ENCODE measurements at regions not wholly inside any gene's neighbourhood (a gene's known extent, or its start where the extent isn't known, plus 50 kb on each side); places are given as distances from the start of the nearest gene placed in this dataset.
"Not testable (repeated sequence)": the region's sequence is repeated elsewhere in the genome, so short reads cannot be mapped to it uniquely, and the experiment has no call there.

- not testable (repeated sequence) for TF ChIP-seq POLR2A, CTCF (IDR thresholded peaks at IDR 0.05)
Measured at GRCh38 chr22:18819064-18819463, 87.1 kb upstream of the DGCR6 start.
